Left lung (tissue), 4 donors: ENCODE measurements at regions not wholly inside any gene's neighbourhood (a gene's known extent, or its start where the extent isn't known, plus 50 kb on each side); places are given as distances from the start of the nearest gene placed in this dataset.
A peak's percentile ranks its signal among the peaks of the same experiment; 100 is the strongest.

ENCODE experiments used
- ATAC-seq: fragments of 200-7000 bp; cut with Tn5 transposase; one replicate; pipeline ENCODE4 v1.9.1; 2020; ENCODE audit warnings: moderate library complexity
- DNase-seq, 4 donors: peaks; one replicate each; pipeline ENCODE4 v3.0.0-alpha.2; 2013 to 2020
- H3K27ac ChIP-seq, 2 donors: fragments of 200-600 bp; sonication (generic) in 1 of 2; one replicate each; pipeline versions ENCODE4 v1.5.0 to v1.8.0; 2020 to 2021
- H3K27me3 ChIP-seq, 2 donors: fragments of 200-600 bp; sonication (generic) in 1 of 2; one replicate each; pipeline versions ENCODE4 v1.5.0 to v1.8.0; 2020 to 2021
- H3K36me3 ChIP-seq, 2 donors: fragments of 200-600 bp; sonication (generic) in 1 of 2; one replicate each; pipeline versions ENCODE4 v1.5.0 to v1.8.0; 2020 to 2021
- H3K4me1 ChIP-seq, 2 donors: fragments of 200-600 bp; one replicate each; pipeline ENCODE4 v1.8.0; 2021
- H3K4me3 ChIP-seq, 2 donors: fragments of 200-600 bp; sonication (generic) in 1 of 2; one replicate each; pipeline versions ENCODE4 v1.5.0 to v1.8.0; 2020 to 2021; ENCODE audit warnings: mild to moderate bottlenecking in 1 of 2
- H3K9me3 ChIP-seq, 2 donors: fragments of 200-600 bp; sonication (generic) in 1 of 2; one replicate each; pipeline versions ENCODE4 v1.5.0 to v1.8.0; 2020 to 2021
- CTCF ChIP-seq, 2 donors: fragments of 200-600 bp; sonication (generic) in 1 of 2; IDR thresholded peaks; one replicate each; pipeline versions ENCODE4 v1.5.0 to v1.8.0; 2021; ENCODE audit warnings: antibody characterized with exemption in 2 of 2
- intact Hi-C, 2 donors: fragments of 100-400 bp; cut with DNase I; formaldehyde crosslinking; loops; one replicate each; pipeline versions ENCODE4 v1.11.2 to v1.14.2; 2022
- donor health status: DM: no; HTN: yes; CAD: no.
- donor health status: DM: no; HTN: no; CAD: no.

- ATAC-seq (no peak), DNase-seq (no peak)
- peaks cover 0 to 4% of the 10 kb centered on the region in 2 donors for H3K27me3 ChIP-seq
- H3K27ac ChIP-seq, result no peak overlapping the region
- no peaks in the 10 kb centered on the region for H3K4me1 ChIP-seq
- H3K36me3 ChIP-seq, result no peaks in the 10 kb centered on the region
- H3K4me3 ChIP-seq, result no peak overlapping the region
- peaks cover 0 to 4% of the 10 kb centered on the region in 2 donors for H3K9me3 ChIP-seq
- TF ChIP-seq CTCF (IDR thresholded peaks at IDR 0.05), result no peak
- intact Hi-C loops, result no loop called here
Observed at GRCh38 chr5:6902094-6902493, 188.9 kb downstream of the TENT4A start.

- no peak overlapping the region for H3K27ac ChIP-seq
- H3K27me3 ChIP-seq, result peaks cover 0 to 4% of the 10 kb centered on the region in 2 donors
- TF ChIP-seq CTCF (IDR thresholded peaks at IDR 0.05), result no peak
- no peaks in the 10 kb centered on the region for H3K4me1 ChIP-seq
- DNase-seq, result no peak
- intact Hi-C loops, result no loop called here
- ATAC-seq, result no peak
- H3K36me3 ChIP-seq, result no peaks in the 10 kb centered on the region
- H3K4me3 ChIP-seq, result no peak overlapping the region
- H3K9me3 ChIP-seq, result no peaks in the 10 kb centered on the region
Observed at GRCh38 chr5:6902597-6902996, 189.4 kb downstream of the TENT4A start.

GRCh38 chr5:6903934-6904333 lies 190.7 kb downstream of the TENT4A start:
- intact Hi-C loops, result no loop called here
- Histone ChIP-seq H3K36me3 (no peaks in the 10 kb centered on the region), H3K27ac (no peak overlapping the region), H3K9me3 (no peaks in the 10 kb centered on the region), H3K4me3 (no peak overlapping the region), H3K4me1 (no peaks in the 10 kb centered on the region), H3K27me3 (peaks cover 0 to 4% of the 10 kb centered on the region in 2 donors)
- DNase-seq, result no peak
- TF ChIP-seq CTCF (IDR thresholded peaks at IDR 0.05), result no peak
- no peak for ATAC-seq

GRCh38 chr5:6904860-6905259 lies 191.6 kb downstream of the TENT4A start:
- intact Hi-C loops, result no loop called here
- Histone ChIP-seq H3K4me1 (no peaks in the 10 kb centered on the region), H3K9me3 (no peaks in the 10 kb centered on the region), H3K27ac (no peak overlapping the region), H3K36me3 (no peaks in the 10 kb centered on the region), H3K27me3 (peaks cover 0 to 4% of the 10 kb centered on the region in 2 donors), H3K4me3 (no peak overlapping the region)
- DNase-seq (peak in 1 of 4 donors; percentile 48), ATAC-seq (no peak)
- no peak for TF ChIP-seq CTCF (IDR thresholded peaks at IDR 0.05)

GRCh38 chr5:6905423-6905822 lies 192.2 kb downstream of the TENT4A start:
- ATAC-seq (no peak), DNase-seq (no peak)
- Histone ChIP-seq H3K27ac (no peak overlapping the region), H3K9me3 (no peaks in the 10 kb centered on the region), H3K4me1 (no peaks in the 10 kb centered on the region), H3K4me3 (no peak overlapping the region), H3K27me3 (peaks cover 0 to 4% of the 10 kb centered on the region in 2 donors), H3K36me3 (no peaks in the 10 kb centered on the region)
- intact Hi-C loops, result no loop called here
- no peak for TF ChIP-seq CTCF (IDR thresholded peaks at IDR 0.05)
